Pancreas (tissue), 10 donors: ENCODE measurements at regions not wholly inside any gene's neighbourhood (a gene's known extent, or its start where the extent isn't known, plus 50 kb on each side); places are given as distances from the start of the nearest gene placed in this dataset.

Experiments
- ATAC-seq, 4 donors: fragments of 200-7000 bp; cut with Tn5 transposase; one replicate each; pipeline versions ENCODE4 v1.8.0 to v1.9.1; 2020; ENCODE audit warnings: mild to moderate bottlenecking in 4 of 4, moderate library complexity in 4 of 4
- DNase-seq, 6 donors: peaks; one replicate each; pipeline ENCODE4 v3.0.0-alpha.2; 2020
- FAIRE-seq: peaks from 2 replicates; lab custom pipeline; 2012; peaks lifted over from hg19 to GRCh38; lab: Jason Lieb, UNC
- H3K27ac ChIP-seq, 4 donors: fragments of 200-600 bp; sonication (generic); 1 replicate in 3 of 4; 2 replicates in 1 of 4; pipeline versions ENCODE4 v1.5.0 to v1.8.0; 2020
- H3K27me3 ChIP-seq, 4 donors: fragments of 200-600 bp; one replicate each; pipeline ENCODE4 v1.8.0; 2021
- H3K36me3 ChIP-seq, 3 donors: fragments of 200-600 bp; sonication (generic) in 1 of 3; one replicate each; pipeline versions ENCODE4 v1.5.0 to v1.8.0; 2020 to 2021
- H3K4me1 ChIP-seq, 3 donors: fragments of 200-600 bp; one replicate each; pipeline ENCODE4 v1.8.0; 2021
- H3K4me3 ChIP-seq, 4 donors: fragments of 200-600 bp; sonication (generic) in 2 of 4; one replicate each; pipeline versions ENCODE4 v1.5.0 to v1.8.0; 2020 to 2021
- H3K9me3 ChIP-seq, 4 donors: fragments of 200-600 bp; one replicate each; pipeline ENCODE4 v1.8.0; 2021
- WGBS, 2 donors: extraction: QIAGEN DNeasy Blood & Tissue Kit; methylation state at CpG; one replicate each; pipeline ENCODE4 v1.1.7; 2013; 5-methylcytosine and 5-hydroxymethylcytosine counted together
- intact Hi-C, 3 donors: fragments of 100-400 bp; cut with DNase I; formaldehyde crosslinking; loops; one replicate each; pipeline versions ENCODE4 v1.11.1 to v1.14.2; 2022
- TF ChIP-seq, protein P1 (sequence below), 4 donors: fragments of 200-600 bp; sonication (generic) in 3 of 4; IDR thresholded peaks; one replicate each; pipeline versions ENCODE4 v1.5.0 to v1.8.0; 2021; ENCODE audit warnings: antibody characterized with exemption in 4 of 4
- donor health status: healthy with polysubstance abuse.
- donor health status: DM: no; HTN: no; CAD: no; lungs with moderate emphysema.
- donor health status: DM: no; HTN: no; CAD: no.
- donor health status: control.
- donor health status: control.
- donor health status: Bipolar disorder and iron deficiency.
- donor health status: DM: yes; HTN: yes; CAD: no.
- donor health status: DM: no; HTN: no; CAD: no.
- donor health status: DM: no; HTN: no; CAD: no.
- donor health status: DM: yes; HTN: yes; CAD: no.

- DNase-seq = no peak
- ATAC-seq = no peak
- 65 to 69% methylated on average over 2 of the region's 2 CpGs for WGBS, 2 donors
- intact Hi-C loops = no loop called here
- no peak overlapping the region for H3K27ac ChIP-seq
- TF ChIP-seq, protein P1, sequence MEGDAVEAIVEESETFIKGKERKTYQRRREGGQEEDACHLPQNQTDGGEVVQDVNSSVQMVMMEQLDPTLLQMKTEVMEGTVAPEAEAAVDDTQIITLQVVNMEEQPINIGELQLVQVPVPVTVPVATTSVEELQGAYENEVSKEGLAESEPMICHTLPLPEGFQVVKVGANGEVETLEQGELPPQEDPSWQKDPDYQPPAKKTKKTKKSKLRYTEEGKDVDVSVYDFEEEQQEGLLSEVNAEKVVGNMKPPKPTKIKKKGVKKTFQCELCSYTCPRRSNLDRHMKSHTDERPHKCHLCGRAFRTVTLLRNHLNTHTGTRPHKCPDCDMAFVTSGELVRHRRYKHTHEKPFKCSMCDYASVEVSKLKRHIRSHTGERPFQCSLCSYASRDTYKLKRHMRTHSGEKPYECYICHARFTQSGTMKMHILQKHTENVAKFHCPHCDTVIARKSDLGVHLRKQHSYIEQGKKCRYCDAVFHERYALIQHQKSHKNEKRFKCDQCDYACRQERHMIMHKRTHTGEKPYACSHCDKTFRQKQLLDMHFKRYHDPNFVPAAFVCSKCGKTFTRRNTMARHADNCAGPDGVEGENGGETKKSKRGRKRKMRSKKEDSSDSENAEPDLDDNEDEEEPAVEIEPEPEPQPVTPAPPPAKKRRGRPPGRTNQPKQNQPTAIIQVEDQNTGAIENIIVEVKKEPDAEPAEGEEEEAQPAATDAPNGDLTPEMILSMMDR (IDR thresholded peaks at IDR 0.05) = no peak
- H3K27me3 ChIP-seq = no peaks in the 10 kb centered on the region
- FAIRE-seq = no peak
- no peaks in the 10 kb centered on the region for H3K36me3 ChIP-seq
- no peaks in the 10 kb centered on the region for H3K9me3 ChIP-seq
- no peak overlapping the region for H3K4me3 ChIP-seq
- no peaks in the 10 kb centered on the region for H3K4me1 ChIP-seq
Measured at GRCh38 chr13:56349866-56350265, 790.9 kb upstream of the PRR20A start.

GRCh38 chr13:56351041-56351440, 789.7 kb upstream of the PRR20A start:
- Histone ChIP-seq H3K9me3 (no peaks in the 10 kb centered on the region), H3K27me3 (no peaks in the 10 kb centered on the region), H3K36me3 (no peaks in the 10 kb centered on the region), H3K4me1 (no peaks in the 10 kb centered on the region), H3K4me3 (no peak overlapping the region), H3K27ac (no peak overlapping the region)
- TF ChIP-seq, protein P1 (IDR thresholded peaks at IDR 0.05) = no peak
- ATAC-seq (no peak), DNase-seq (no peak), FAIRE-seq (no peak)
- WGBS, 2 donors = 33 to 51% methylated on average over 3 of the region's 3 CpGs
- intact Hi-C loops = no loop called here

GRCh38 chr13:56352361-56352760, 788.4 kb upstream of the PRR20A start:
- TF ChIP-seq, protein P1 (IDR thresholded peaks at IDR 0.05) = no peak
- Histone ChIP-seq H3K36me3 (no peaks in the 10 kb centered on the region), H3K9me3 (no peaks in the 10 kb centered on the region), H3K4me3 (no peak overlapping the region), H3K4me1 (no peaks in the 10 kb centered on the region), H3K27ac (no peak overlapping the region), H3K27me3 (no peaks in the 10 kb centered on the region)
- 61 to 75% methylated on average over 4 of the region's 4 CpGs for WGBS, 2 donors
- DNase-seq (no peak), FAIRE-seq (no peak), ATAC-seq (no peak)
- intact Hi-C loops = no loop called here

DNA sequence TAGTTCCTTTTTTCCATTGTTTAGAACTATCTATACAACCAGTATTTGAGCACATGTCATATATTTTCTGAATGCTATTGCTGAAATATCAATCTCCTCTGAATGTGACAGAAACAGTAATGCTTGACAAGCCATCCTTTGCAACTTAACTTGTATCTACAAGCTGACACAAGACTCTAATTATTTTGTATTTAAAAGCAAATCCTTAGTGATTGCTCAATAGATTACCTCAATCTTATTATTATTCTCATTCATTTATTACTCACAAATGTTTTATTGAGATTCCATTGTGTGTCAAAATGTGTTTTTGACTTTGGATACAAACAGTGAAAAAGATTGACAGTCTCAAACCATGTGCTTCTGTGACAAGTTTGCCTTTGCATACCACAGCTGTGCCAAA, 787.8 kb upstream of the PRR20A start:
- H3K27ac ChIP-seq = no peak overlapping the region
- H3K4me1 ChIP-seq = no peaks in the 10 kb centered on the region
- no peak for DNase-seq
- H3K9me3 ChIP-seq = no peaks in the 10 kb centered on the region
- no peaks in the 10 kb centered on the region for H3K36me3 ChIP-seq
- FAIRE-seq = no peak
- ATAC-seq = no peak
- intact Hi-C loops = no loop called here
- TF ChIP-seq, protein P1 (IDR thresholded peaks at IDR 0.05) = no peak
- no peaks in the 10 kb centered on the region for H3K27me3 ChIP-seq
- H3K4me3 ChIP-seq = no peak overlapping the region

GRCh38 chr13:56356690-56357089, 784.0 kb upstream of the PRR20A start:
- intact Hi-C loops = no loop called here

More at GRCh38 chr13:56356690-56357089, 784.0 kb upstream of the PRR20A start:
- DNase-seq (no peak), FAIRE-seq (no peak), ATAC-seq (no peak)
- H3K9me3 ChIP-seq = no peaks in the 10 kb centered on the region
- no peak overlapping the region for H3K27ac ChIP-seq
- TF ChIP-seq, protein P1 (IDR thresholded peaks at IDR 0.05) = no peak
- H3K36me3 ChIP-seq = no peaks in the 10 kb centered on the region
- 65 to 83% methylated on average over 1 of the region's 1 CpG for WGBS, 2 donors
- H3K4me3 ChIP-seq = no peak overlapping the region
- no peaks in the 10 kb centered on the region for H3K4me1 ChIP-seq
- H3K27me3 ChIP-seq = no peaks in the 10 kb centered on the region
